ENCODE measurements at regions not wholly inside any gene's neighbourhood (a gene's known extent, or its start where the extent isn't known, plus 50 kb on each side); places are given as distances from the start of the nearest gene placed in this dataset.
A peak's percentile ranks its signal among the peaks of the same experiment; 100 is the strongest.

- H3K36me3 ChIP-seq = no peaks in the 10 kb centered on the region
- no peaks in the 10 kb centered on the region for H3K9me3 ChIP-seq
- 74 to 89% methylated on average over 2 of the region's 2 CpGs for WGBS, 2 donors
- no peak for DNase-seq
- H3K27me3 ChIP-seq = no peaks in the 10 kb centered on the region
- TF ChIP-seq POLR2AphosphoS5 (IDR thresholded peaks at IDR 0.05) (no peak), POLR2A (IDR thresholded peaks at IDR 0.05) (no peak), EP300 (IDR thresholded peaks at IDR 0.05) (no peak), CTCF (IDR thresholded peaks at IDR 0.05) (no peak)
- no peak for ATAC-seq (ENCODE audit: low FRiP score in 2 of 2)
- no peak overlapping the region for H3K27ac ChIP-seq
- no peak overlapping the region for H3K4me3 ChIP-seq
- no peaks in the 10 kb centered on the region for H3K4me1 ChIP-seq
Observed at GRCh38 chr18:76307293-76307690, 187.8 kb downstream of the ZNF516 start.

GRCh38 chr18:76306685-76307292 is 188.3 kb downstream of the ZNF516 start:
- Histone ChIP-seq H3K27me3 (no peaks in the 10 kb centered on the region), H3K27ac (no peak overlapping the region), H3K4me1 (no peaks in the 10 kb centered on the region), H3K9me3 (no peaks in the 10 kb centered on the region), H3K36me3 (no peaks in the 10 kb centered on the region), H3K4me3 (no peak overlapping the region)
- no peak for TF ChIP-seq POLR2AphosphoS5 (IDR thresholded peaks at IDR 0.05)
- TF ChIP-seq EP300 (IDR thresholded peaks at IDR 0.05) = no peak
- TF ChIP-seq POLR2A (IDR thresholded peaks at IDR 0.05) = no peak
- TF ChIP-seq CTCF (IDR thresholded peaks at IDR 0.05) = no peak
- ATAC-seq (ENCODE audit: low FRiP score in 2 of 2) (no peak), DNase-seq (no peak)
- 76 to 86% methylated on average over 9 of the region's 9 CpGs for WGBS, 2 donors

GRCh38 chr18:76285866-76286265 is 209.2 kb downstream of the ZNF516 start:
- peak in 1 of 2 donors; percentile 11 for ATAC-seq (ENCODE audit: low FRiP score in 2 of 2)
- peaks cover 0 to 5% (median 0%) of the 10 kb centered on the region in 4 donors for H3K9me3 ChIP-seq

GRCh38 chr18:76281565-76281964 is 213.5 kb downstream of the ZNF516 start:
- WGBS, 2 donors = 71 to 92% methylated on average over 4 to 5 of the region's 5 CpGs
- H3K27me3 ChIP-seq = no peaks in the 10 kb centered on the region
- no peaks in the 10 kb centered on the region for H3K36me3 ChIP-seq
- no peaks in the 10 kb centered on the region for H3K4me1 ChIP-seq
- H3K27ac ChIP-seq = no peak overlapping the region
- TF ChIP-seq POLR2A (IDR thresholded peaks at IDR 0.05) = no peak
- no peak for TF ChIP-seq EP300 (IDR thresholded peaks at IDR 0.05)
- TF ChIP-seq POLR2AphosphoS5 (IDR thresholded peaks at IDR 0.05) = no peak
- TF ChIP-seq CTCF (IDR thresholded peaks at IDR 0.05) = no peak
- peaks cover 0 to 5% (median 0%) of the 10 kb centered on the region in 4 donors for H3K9me3 ChIP-seq
- DNase-seq = no peak
- no peak for ATAC-seq (ENCODE audit: low FRiP score in 2 of 2)
- H3K4me3 ChIP-seq = no peak overlapping the region

More at GRCh38 chr18:76285866-76286265, 209.2 kb downstream of the ZNF516 start:
- no peak for TF ChIP-seq POLR2AphosphoS5 (IDR thresholded peaks at IDR 0.05)
- no peak for TF ChIP-seq CTCF (IDR thresholded peaks at IDR 0.05)
- no peak for TF ChIP-seq POLR2A (IDR thresholded peaks at IDR 0.05)
- no peak for TF ChIP-seq EP300 (IDR thresholded peaks at IDR 0.05)
- Histone ChIP-seq H3K36me3 (no peaks in the 10 kb centered on the region), H3K27ac (no peak overlapping the region), H3K4me1 (no peaks in the 10 kb centered on the region), H3K4me3 (no peak overlapping the region), H3K27me3 (no peaks in the 10 kb centered on the region)
- 51 to 53% methylated on average over 3 of the region's 3 CpGs for WGBS, 2 donors
- DNase-seq = no peak

GRCh38 chr18:76277801-76278200 is 217.2 kb downstream of the ZNF516 start:
- ATAC-seq (ENCODE audit: low FRiP score in 2 of 2) = no peak
- H3K36me3 ChIP-seq = no peaks in the 10 kb centered on the region
- peaks cover 0 to 5% (median 0%) of the 10 kb centered on the region in 4 donors for H3K9me3 ChIP-seq
- no peaks in the 10 kb centered on the region for H3K27me3 ChIP-seq
- no peak overlapping the region for H3K27ac ChIP-seq
- TF ChIP-seq EP300 (IDR thresholded peaks at IDR 0.05) (no peak), CTCF (IDR thresholded peaks at IDR 0.05) (no peak), POLR2A (IDR thresholded peaks at IDR 0.05) (no peak), POLR2AphosphoS5 (IDR thresholded peaks at IDR 0.05) (no peak)
- H3K4me3 ChIP-seq = no peak overlapping the region
- WGBS, 2 donors = 80 to 83% methylated on average over 4 of the region's 4 CpGs
- DNase-seq = no peak
- H3K4me1 ChIP-seq = no peaks in the 10 kb centered on the region
